ENCODE measurements at regions not wholly inside any gene's neighbourhood (a gene's known extent, or its start where the extent isn't known, plus 50 kb on each side); places are given as distances from the start of the nearest gene placed in this dataset.
"Not testable (repeated sequence)": the region's sequence is repeated elsewhere in the genome, so short reads cannot be mapped to it uniquely, and the experiment has no call there.

- Mint-ChIP-seq H3K4me3 (no peak overlapping the region), H3K27ac (no peak overlapping the region), H3K36me3 (ENCODE audit: low read depth) (no peaks in the 10 kb centered on the region), H3K9me3 (no peaks in the 10 kb centered on the region), H3K27me3 (no peaks in the 10 kb centered on the region), H3K4me1 (ENCODE audit: low read depth) (no peaks in the 10 kb centered on the region)
- intact Hi-C loops (cut with micrococcal nuclease) = no loop called here
Measured at GRCh38 chr6:115773741-115774140, 286.9 kb downstream of the FRK start.

DNA sequence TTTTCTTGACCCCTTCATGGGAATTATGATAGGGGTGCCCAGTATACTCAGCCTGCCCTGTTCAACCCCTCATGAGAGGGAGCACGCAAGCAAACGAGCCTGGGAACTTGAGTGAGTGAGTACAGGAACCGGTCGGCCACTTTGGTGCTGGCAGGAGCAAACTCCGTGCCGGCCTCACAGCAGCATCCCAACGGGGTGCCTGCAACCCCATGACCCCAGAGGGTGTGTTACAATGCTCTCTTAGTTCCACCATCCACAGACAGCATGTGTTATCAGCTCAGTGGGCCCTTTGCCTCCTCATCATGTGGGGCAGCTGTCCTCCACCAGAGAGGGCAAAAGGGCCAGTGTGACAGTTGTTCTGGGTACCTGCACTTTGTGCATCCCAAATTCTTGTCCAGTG is 289.8 kb downstream of the FRK start:
- H3K4me1 Mint-ChIP-seq (ENCODE audit: low read depth) = no peaks in the 10 kb centered on the region
- H3K27ac Mint-ChIP-seq = no peak overlapping the region
- H3K27me3 Mint-ChIP-seq = no peaks in the 10 kb centered on the region
- intact Hi-C loops (cut with micrococcal nuclease) = no loop called here
- H3K9me3 Mint-ChIP-seq = no peaks in the 10 kb centered on the region
- no peak overlapping the region for H3K4me3 Mint-ChIP-seq
- no peaks in the 10 kb centered on the region for H3K36me3 Mint-ChIP-seq (ENCODE audit: low read depth)

DNA sequence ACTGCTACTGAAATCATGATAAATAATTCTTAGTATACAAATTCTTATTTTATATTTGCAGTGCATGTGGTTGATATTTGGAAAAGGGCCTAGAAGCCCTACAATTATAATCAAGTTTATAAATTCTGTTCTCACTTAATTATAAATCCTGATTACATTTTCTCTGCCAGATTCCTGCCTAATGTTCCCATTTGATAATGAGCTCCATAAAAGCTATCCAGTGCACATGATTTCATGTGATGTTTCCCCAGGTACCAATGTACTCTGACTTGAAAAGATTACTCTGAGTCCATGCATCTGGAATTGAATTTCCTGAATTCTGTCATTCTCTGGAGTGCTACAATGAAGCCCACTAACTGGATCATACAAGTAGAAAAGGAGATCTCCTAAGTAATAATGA is 292.2 kb downstream of the FRK start:
- intact Hi-C loops (cut with micrococcal nuclease) = no loop called here
- Mint-ChIP-seq H3K36me3 (ENCODE audit: low read depth) (no peaks in the 10 kb centered on the region), H3K27ac (no peak overlapping the region), H3K9me3 (peaks cover 5% of the 10 kb centered on the region), H3K4me1 (ENCODE audit: low read depth) (no peaks in the 10 kb centered on the region), H3K27me3 (no peaks in the 10 kb centered on the region), H3K4me3 (no peak overlapping the region)

- Mint-ChIP-seq H3K4me1 (ENCODE audit: low read depth) (no peaks in the 10 kb centered on the region), H3K36me3 (ENCODE audit: low read depth) (no peaks in the 10 kb centered on the region), H3K9me3 (peaks cover 5% of the 10 kb centered on the region), H3K27ac (no peak overlapping the region), H3K27me3 (no peaks in the 10 kb centered on the region), H3K4me3 (no peak overlapping the region)
- intact Hi-C loops (cut with micrococcal nuclease) = no loop called here
Measured at GRCh38 chr6:115767931-115768330, 292.8 kb downstream of the FRK start.

- Mint-ChIP-seq H3K27ac (no peak overlapping the region), H3K27me3 (no peaks in the 10 kb centered on the region), H3K4me3 (no peak overlapping the region), H3K9me3 (peaks cover 5% of the 10 kb centered on the region), H3K4me1 (ENCODE audit: low read depth) (no peaks in the 10 kb centered on the region), H3K36me3 (ENCODE audit: low read depth) (no peaks in the 10 kb centered on the region)
- intact Hi-C loops (cut with micrococcal nuclease) = no loop called here
Measured at GRCh38 chr6:115766745-115767462, 293.8 kb downstream of the FRK start.

DNA sequence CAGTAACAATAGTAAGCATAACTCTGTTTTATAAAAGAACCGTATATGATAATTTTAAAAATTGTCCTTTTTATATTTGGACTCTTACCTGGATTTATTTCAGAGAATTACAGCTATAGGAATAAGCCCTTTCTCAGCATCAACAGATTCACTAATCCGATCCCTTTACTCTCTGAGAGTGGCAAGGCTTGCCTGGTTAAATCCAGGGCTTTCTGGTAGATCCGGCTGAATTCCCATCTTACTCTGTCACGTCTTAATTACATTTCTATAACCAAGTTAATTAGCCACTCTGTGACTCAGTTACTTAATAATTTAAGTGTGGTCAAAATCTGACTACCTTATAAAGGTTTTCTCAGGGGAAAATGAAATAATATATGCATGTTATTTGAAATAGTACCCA is 294.7 kb downstream of the FRK start:
- no peaks in the 10 kb centered on the region for H3K36me3 Mint-ChIP-seq (ENCODE audit: low read depth)
- intact Hi-C loops (cut with micrococcal nuclease) = no loop called here
- no peak overlapping the region for H3K4me3 Mint-ChIP-seq
- peaks cover 5% of the 10 kb centered on the region for H3K9me3 Mint-ChIP-seq
- no peak overlapping the region for H3K27ac Mint-ChIP-seq
- no peaks in the 10 kb centered on the region for H3K27me3 Mint-ChIP-seq
- H3K4me1 Mint-ChIP-seq (ENCODE audit: low read depth) = no peaks in the 10 kb centered on the region

DNA sequence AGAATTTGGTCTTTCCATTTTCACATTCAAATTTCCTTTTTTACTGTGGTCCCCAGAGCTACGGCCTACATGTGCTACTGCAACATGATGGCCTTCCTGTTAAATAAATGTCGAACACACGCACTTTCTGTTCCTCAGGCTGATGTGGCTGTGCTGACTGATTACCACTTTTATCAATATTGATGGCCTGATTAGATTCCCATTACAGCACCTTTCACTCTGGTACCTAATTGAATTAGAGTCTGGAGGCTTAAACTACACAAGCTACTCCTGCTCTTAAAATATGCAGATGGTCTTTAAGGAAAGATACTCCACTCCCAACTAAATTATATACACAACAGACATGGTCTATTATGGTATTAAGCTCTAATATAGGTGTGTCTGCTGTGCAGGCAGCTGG is 301.6 kb downstream of the FRK start:
- no peaks in the 10 kb centered on the region for H3K4me1 Mint-ChIP-seq (ENCODE audit: low read depth)
- no peak overlapping the region for H3K4me3 Mint-ChIP-seq
- H3K27ac Mint-ChIP-seq = no peak overlapping the region
- intact Hi-C loops (cut with micrococcal nuclease) = no loop called here
- H3K36me3 Mint-ChIP-seq (ENCODE audit: low read depth) = no peaks in the 10 kb centered on the region
- no peaks in the 10 kb centered on the region for H3K27me3 Mint-ChIP-seq
- peaks cover 24% of the 10 kb centered on the region for H3K9me3 Mint-ChIP-seq

GRCh38 chr6:115753446-115753845 is 307.2 kb downstream of the FRK start:
- intact Hi-C loops (cut with micrococcal nuclease) = no loop called here
- H3K36me3 Mint-ChIP-seq (ENCODE audit: low read depth) = no peaks in the 10 kb centered on the region
- no peaks in the 10 kb centered on the region for H3K27me3 Mint-ChIP-seq
- H3K9me3 Mint-ChIP-seq = peaks cover 24% of the 10 kb centered on the region
- no peak overlapping the region for H3K27ac Mint-ChIP-seq
- H3K4me1 Mint-ChIP-seq (ENCODE audit: low read depth) = no peaks in the 10 kb centered on the region
- H3K4me3 Mint-ChIP-seq = no peak overlapping the region

GRCh38 chr6:115750946-115751345 is 309.7 kb downstream of the FRK start:
- Mint-ChIP-seq H3K4me3 (no peak overlapping the region), H3K4me1 (ENCODE audit: low read depth) (no peaks in the 10 kb centered on the region), H3K9me3 (peaks cover 7% of the 10 kb centered on the region), H3K27ac (no peak overlapping the region), H3K27me3 (no peaks in the 10 kb centered on the region), H3K36me3 (ENCODE audit: low read depth) (no peaks in the 10 kb centered on the region)
- intact Hi-C loops (cut with micrococcal nuclease) = no loop called here

DNA sequence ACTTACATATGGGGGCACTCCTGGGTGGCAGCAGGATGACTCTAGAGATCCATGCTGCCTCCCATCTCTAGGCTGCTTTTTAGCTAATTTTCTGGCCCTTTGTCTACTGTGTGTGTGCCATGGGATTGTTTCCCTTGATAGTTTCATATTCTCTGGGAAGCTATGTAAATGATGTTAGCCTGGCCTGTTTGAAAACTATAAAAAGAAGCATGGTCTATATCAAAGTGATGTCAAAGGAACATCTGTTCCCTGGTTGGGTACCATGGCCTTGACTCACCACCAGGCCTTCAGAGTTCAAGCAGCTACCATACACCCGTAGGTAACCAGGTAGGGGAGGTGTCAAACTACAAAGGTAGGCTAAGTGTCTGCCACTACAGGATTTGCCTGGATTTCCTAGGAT is 310.4 kb downstream of the FRK start:
- peaks cover 5% of the 10 kb centered on the region for H3K9me3 Mint-ChIP-seq
- intact Hi-C loops (cut with micrococcal nuclease) = no loop called here
- no peaks in the 10 kb centered on the region for H3K27me3 Mint-ChIP-seq
- no peaks in the 10 kb centered on the region for H3K36me3 Mint-ChIP-seq (ENCODE audit: low read depth)
- no peaks in the 10 kb centered on the region for H3K4me1 Mint-ChIP-seq (ENCODE audit: low read depth)
- no peak overlapping the region for H3K4me3 Mint-ChIP-seq
- no peak overlapping the region for H3K27ac Mint-ChIP-seq

- H3K4me1 Mint-ChIP-seq (ENCODE audit: low read depth) = no peaks in the 10 kb centered on the region
- no peak overlapping the region for H3K27ac Mint-ChIP-seq
- no peaks in the 10 kb centered on the region for H3K27me3 Mint-ChIP-seq
- peaks cover 23% of the 10 kb centered on the region for H3K9me3 Mint-ChIP-seq
- no peaks in the 10 kb centered on the region for H3K36me3 Mint-ChIP-seq (ENCODE audit: low read depth)
- intact Hi-C loops (cut with micrococcal nuclease) = no loop called here
- H3K4me3 Mint-ChIP-seq = no peak overlapping the region
Measured at GRCh38 chr6:115747719-115748118, 313.0 kb downstream of the FRK start.

DNA sequence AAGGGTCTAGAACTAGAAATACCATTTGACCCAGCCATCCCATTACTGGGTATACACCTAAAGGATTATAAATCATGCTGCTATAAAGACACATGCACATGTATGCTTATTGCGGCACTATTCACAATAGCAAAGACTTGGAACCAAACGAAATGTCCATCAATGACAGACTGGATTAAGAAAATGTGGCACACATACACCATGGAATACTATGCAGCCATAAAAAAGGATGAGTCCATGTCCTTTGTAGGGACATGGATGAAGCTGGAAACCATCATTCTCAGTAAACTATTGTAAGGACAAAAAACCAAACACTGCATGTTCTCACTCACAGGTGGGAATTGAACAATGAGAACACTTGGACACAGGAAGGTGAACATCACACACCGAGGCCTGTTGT is 314.1 kb downstream of the FRK start:
- H3K4me3 Mint-ChIP-seq; intact Hi-C loops (cut with micrococcal nuclease); H3K27ac Mint-ChIP-seq; H3K4me1 Mint-ChIP-seq (ENCODE audit: low read depth); H3K36me3 Mint-ChIP-seq (ENCODE audit: low read depth); H3K27me3 Mint-ChIP-seq: not testable (repeated sequence)
- peaks cover 33% of the 10 kb centered on the region for H3K9me3 Mint-ChIP-seq

DNA sequence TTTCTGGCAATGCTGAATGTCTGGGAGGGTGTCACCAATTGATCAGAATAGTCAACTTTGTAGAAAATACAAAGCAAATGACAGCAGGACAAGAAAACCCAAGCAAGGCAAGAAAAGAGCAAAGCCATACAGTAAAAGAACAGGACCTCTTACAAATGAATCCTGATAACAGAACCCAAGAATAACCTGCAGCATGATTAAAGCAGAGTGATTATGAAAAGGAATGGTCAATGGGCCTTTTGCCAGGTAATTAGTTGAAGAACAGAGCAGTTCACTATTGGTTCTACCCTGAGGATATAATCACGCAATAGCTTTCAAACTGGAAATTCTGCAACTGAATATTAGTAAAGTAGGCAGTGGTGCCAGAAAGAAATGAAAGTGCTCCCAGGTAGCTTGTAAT is 319.8 kb downstream of the FRK start:
- intact Hi-C loops (cut with micrococcal nuclease) = no loop called here
- no peak overlapping the region for H3K27ac Mint-ChIP-seq
- no peaks in the 10 kb centered on the region for H3K36me3 Mint-ChIP-seq (ENCODE audit: low read depth)
- H3K4me1 Mint-ChIP-seq (ENCODE audit: low read depth) = no peaks in the 10 kb centered on the region
- H3K9me3 Mint-ChIP-seq = peaks cover 43% of the 10 kb centered on the region
- H3K27me3 Mint-ChIP-seq = no peaks in the 10 kb centered on the region
- H3K4me3 Mint-ChIP-seq = no peak overlapping the region

GRCh38 chr6:115735610-115736009 is 325.1 kb downstream of the FRK start:
- Mint-ChIP-seq H3K4me3 (no peak overlapping the region), H3K4me1 (ENCODE audit: low read depth) (no peaks in the 10 kb centered on the region), H3K36me3 (ENCODE audit: low read depth) (no peaks in the 10 kb centered on the region), H3K9me3 (peaks cover 30% of the 10 kb centered on the region), H3K27ac (no peak overlapping the region), H3K27me3 (no peaks in the 10 kb centered on the region)
- intact Hi-C loops (cut with micrococcal nuclease) = no loop called here

DNA sequence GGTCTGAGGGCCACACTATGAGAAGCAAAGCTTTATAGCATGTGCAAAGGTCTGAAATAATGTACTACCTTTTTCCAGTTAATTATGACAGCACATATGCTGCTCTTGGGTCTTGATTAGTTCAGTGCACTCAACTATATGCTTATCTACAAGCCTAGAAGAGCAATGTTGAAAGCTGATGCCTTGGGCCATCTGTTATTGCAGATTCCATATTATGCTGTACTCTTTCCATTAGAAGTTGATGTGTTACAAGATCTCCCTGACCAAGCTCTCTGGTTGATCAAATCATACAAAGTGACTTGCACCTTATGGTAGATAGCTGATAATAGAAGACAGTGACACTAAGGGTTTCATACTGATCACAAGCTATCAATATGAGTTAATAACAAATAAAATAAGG is 327.3 kb downstream of the FRK start:
- intact Hi-C loops (cut with micrococcal nuclease) = no loop called here
- H3K4me3 Mint-ChIP-seq = no peak overlapping the region
- no peaks in the 10 kb centered on the region for H3K4me1 Mint-ChIP-seq (ENCODE audit: low read depth)
- H3K27ac Mint-ChIP-seq = no peak overlapping the region
- H3K9me3 Mint-ChIP-seq = peaks cover 45% of the 10 kb centered on the region
- no peaks in the 10 kb centered on the region for H3K36me3 Mint-ChIP-seq (ENCODE audit: low read depth)
- H3K27me3 Mint-ChIP-seq = no peaks in the 10 kb centered on the region

Data from dendritic cell treated with granulocyte-macrophage colony-stimulating factor and Interleukin-4, amounts not matched to agents 40 ng/mL and 50 ng/mL, for 4 days (primary cell).